ENCODE measurements at regions not wholly inside any gene's neighbourhood (a gene's known extent, or its start where the extent isn't known, plus 50 kb on each side); places are given as distances from the start of the nearest gene placed in this dataset.
A peak's percentile ranks its signal among the peaks of the same experiment; 100 is the strongest.

- no peak overlapping the region for H4K5ac ChIP-seq (ENCODE audit: low read length)
- no peaks in the 10 kb centered on the region for H3K27me3 ChIP-seq (ENCODE audit: insufficient read depth, low read length, poor library complexity)
- H3K9ac ChIP-seq (ENCODE audit: low read length): no peak overlapping the region
- H3K18ac ChIP-seq (ENCODE audit: low read length): no peak overlapping the region
- no peaks in the 10 kb centered on the region for H3K79me1 ChIP-seq (ENCODE audit: low read length)
- H2BK15ac ChIP-seq (replicated peaks; ENCODE audit: low read depth): no peak overlapping the region
- H2BK120ac ChIP-seq (ENCODE audit: low read depth, low read length): no peak overlapping the region
- H3K23ac ChIP-seq (ENCODE audit: low read length): no peak overlapping the region
- no peak overlapping the region for H3K56ac ChIP-seq (ENCODE audit: low read length)
- H3K4me2 ChIP-seq (ENCODE audit: low read length): no peak overlapping the region
- no peak overlapping the region for H3K4me3 ChIP-seq (ENCODE audit: low read length)
- no peak overlapping the region for H2AK5ac ChIP-seq (ENCODE audit: low read length)
- H4K8ac ChIP-seq (ENCODE audit: low read depth, low read length): no peak overlapping the region
- H3K4me1 ChIP-seq (ENCODE audit: control insufficient read depth, low read depth, low read length): no peaks in the 10 kb centered on the region
- H3K36me3 ChIP-seq (ENCODE audit: control insufficient read depth, insufficient read depth, low read length): no peaks in the 10 kb centered on the region
- no peaks in the 10 kb centered on the region for H3K79me2 ChIP-seq (ENCODE audit: control insufficient read depth, insufficient read depth, low read length)
- no peak overlapping the region for H3K4ac ChIP-seq (ENCODE audit: low read depth, low read length)
- no CpG with 5 or more reads among the region's 1 CpG for WGBS (ENCODE audit: extremely low coverage, insufficient coverage, low lambda C conversion rate)
- DNase-seq: no peak
- no peak overlapping the region for H3K27ac ChIP-seq (ENCODE audit: low read depth, low read length)
- H2BK5ac ChIP-seq (ENCODE audit: low read length): no peak overlapping the region
Observed at GRCh38 chr12:89983622-89984021, 275.0 kb upstream of the ATP2B1 start.

GRCh38 chr12:89980236-89980635 is 271.6 kb upstream of the ATP2B1 start:
- Histone ChIP-seq H3K4me2 (ENCODE audit: low read length) (no peak overlapping the region), H3K18ac (ENCODE audit: low read length) (no peak overlapping the region), H3K79me1 (ENCODE audit: low read length) (no peaks in the 10 kb centered on the region), H3K79me2 (ENCODE audit: control insufficient read depth, insufficient read depth, low read length) (no peaks in the 10 kb centered on the region), H3K36me3 (ENCODE audit: control insufficient read depth, insufficient read depth, low read length) (no peaks in the 10 kb centered on the region), H3K23ac (ENCODE audit: low read length) (no peak overlapping the region), H2BK5ac (ENCODE audit: low read length) (no peak overlapping the region), H4K8ac (ENCODE audit: low read depth, low read length) (no peak overlapping the region), H3K4ac (ENCODE audit: low read depth, low read length) (no peak overlapping the region), H3K4me3 (ENCODE audit: low read length) (no peak overlapping the region), H4K5ac (ENCODE audit: low read length) (no peak overlapping the region), H2AK5ac (ENCODE audit: low read length) (no peak overlapping the region), H2BK120ac (ENCODE audit: low read depth, low read length) (no peak overlapping the region), H3K56ac (ENCODE audit: low read length) (no peak overlapping the region), H3K27me3 (ENCODE audit: insufficient read depth, low read length, poor library complexity) (no peaks in the 10 kb centered on the region), H3K9ac (ENCODE audit: low read length) (no peak overlapping the region), H2BK15ac (replicated peaks; ENCODE audit: low read depth) (no peak overlapping the region), H3K27ac (ENCODE audit: low read depth, low read length) (no peak overlapping the region), H3K4me1 (ENCODE audit: control insufficient read depth, low read depth, low read length) (no peaks in the 10 kb centered on the region)
- DNase-seq: no peak
- WGBS (ENCODE audit: extremely low coverage, insufficient coverage, low lambda C conversion rate): no CpG with 5 or more reads among the region's 3 CpGs

GRCh38 chr12:89977405-89978085 is 268.9 kb upstream of the ATP2B1 start:
- Histone ChIP-seq H2AK5ac (ENCODE audit: low read length) (no peak overlapping the region), H4K8ac (ENCODE audit: low read depth, low read length) (no peak overlapping the region), H3K27ac (ENCODE audit: low read depth, low read length) (no peak overlapping the region), H2BK15ac (replicated peaks; ENCODE audit: low read depth) (no peak overlapping the region), H2BK120ac (ENCODE audit: low read depth, low read length) (no peak overlapping the region), H3K4me2 (ENCODE audit: low read length) (no peak overlapping the region), H3K9ac (ENCODE audit: low read length) (no peak overlapping the region), H3K79me2 (ENCODE audit: control insufficient read depth, insufficient read depth, low read length) (no peaks in the 10 kb centered on the region), H3K56ac (ENCODE audit: low read length) (no peak overlapping the region), H3K27me3 (ENCODE audit: insufficient read depth, low read length, poor library complexity) (no peaks in the 10 kb centered on the region), H3K18ac (ENCODE audit: low read length) (no peak overlapping the region), H3K23ac (ENCODE audit: low read length) (no peak overlapping the region), H3K36me3 (ENCODE audit: control insufficient read depth, insufficient read depth, low read length) (no peaks in the 10 kb centered on the region), H4K5ac (ENCODE audit: low read length) (no peak overlapping the region), H3K4ac (ENCODE audit: low read depth, low read length) (no peak overlapping the region), H2BK5ac (ENCODE audit: low read length) (no peak overlapping the region), H3K4me1 (ENCODE audit: control insufficient read depth, low read depth, low read length) (no peaks in the 10 kb centered on the region), H3K79me1 (ENCODE audit: low read length) (no peaks in the 10 kb centered on the region), H3K4me3 (ENCODE audit: low read length) (no peak overlapping the region)
- WGBS (ENCODE audit: extremely low coverage, insufficient coverage, low lambda C conversion rate): no CpG with 5 or more reads among the region's 10 CpGs
- DNase-seq: no peak

GRCh38 chr12:89976866-89977265 is 268.2 kb upstream of the ATP2B1 start:
- Histone ChIP-seq H2BK5ac (ENCODE audit: low read length) (no peak overlapping the region), H3K79me2 (ENCODE audit: control insufficient read depth, insufficient read depth, low read length) (no peaks in the 10 kb centered on the region), H3K27me3 (ENCODE audit: insufficient read depth, low read length, poor library complexity) (no peaks in the 10 kb centered on the region), H3K27ac (ENCODE audit: low read depth, low read length) (no peak overlapping the region), H3K18ac (ENCODE audit: low read length) (no peak overlapping the region), H2AK5ac (ENCODE audit: low read length) (no peak overlapping the region), H2BK15ac (replicated peaks; ENCODE audit: low read depth) (no peak overlapping the region), H3K4ac (ENCODE audit: low read depth, low read length) (no peak overlapping the region), H3K36me3 (ENCODE audit: control insufficient read depth, insufficient read depth, low read length) (no peaks in the 10 kb centered on the region), H4K8ac (ENCODE audit: low read depth, low read length) (no peak overlapping the region), H3K79me1 (ENCODE audit: low read length) (no peaks in the 10 kb centered on the region), H3K4me3 (ENCODE audit: low read length) (no peak overlapping the region), H3K23ac (ENCODE audit: low read length) (no peak overlapping the region), H3K9ac (ENCODE audit: low read length) (no peak overlapping the region), H2BK120ac (ENCODE audit: low read depth, low read length) (no peak overlapping the region), H4K5ac (ENCODE audit: low read length) (no peak overlapping the region), H3K4me1 (ENCODE audit: control insufficient read depth, low read depth, low read length) (no peaks in the 10 kb centered on the region), H3K56ac (ENCODE audit: low read length) (no peak overlapping the region), H3K4me2 (ENCODE audit: low read length) (no peak overlapping the region)
- no peak for DNase-seq
- WGBS (ENCODE audit: extremely low coverage, insufficient coverage, low lambda C conversion rate): no CpG with 5 or more reads among the region's 4 CpGs

GRCh38 chr12:89975574-89975973 is 266.9 kb upstream of the ATP2B1 start:
- Histone ChIP-seq H3K36me3 (ENCODE audit: control insufficient read depth, insufficient read depth, low read length) (no peaks in the 10 kb centered on the region), H2BK5ac (ENCODE audit: low read length) (no peak overlapping the region), H3K9ac (ENCODE audit: low read length) (no peak overlapping the region), H3K79me2 (ENCODE audit: control insufficient read depth, insufficient read depth, low read length) (no peaks in the 10 kb centered on the region), H4K5ac (ENCODE audit: low read length) (no peak overlapping the region), H3K79me1 (ENCODE audit: low read length) (no peaks in the 10 kb centered on the region), H3K4me3 (ENCODE audit: low read length) (no peak overlapping the region), H3K4me1 (ENCODE audit: control insufficient read depth, low read depth, low read length) (no peaks in the 10 kb centered on the region), H2AK5ac (ENCODE audit: low read length) (no peak overlapping the region), H2BK15ac (replicated peaks; ENCODE audit: low read depth) (no peak overlapping the region), H3K4me2 (ENCODE audit: low read length) (no peak overlapping the region), H3K23ac (ENCODE audit: low read length) (no peak overlapping the region), H3K18ac (ENCODE audit: low read length) (no peak overlapping the region), H3K4ac (ENCODE audit: low read depth, low read length) (no peak overlapping the region), H2BK120ac (ENCODE audit: low read depth, low read length) (no peak overlapping the region), H3K56ac (ENCODE audit: low read length) (no peak overlapping the region), H4K8ac (ENCODE audit: low read depth, low read length) (no peak overlapping the region), H3K27ac (ENCODE audit: low read depth, low read length) (no peak overlapping the region), H3K27me3 (ENCODE audit: insufficient read depth, low read length, poor library complexity) (no peaks in the 10 kb centered on the region)
- no CpG with 5 or more reads among the region's 4 CpGs for WGBS (ENCODE audit: extremely low coverage, insufficient coverage, low lambda C conversion rate)
- DNase-seq: no peak

- Histone ChIP-seq H3K4me3 (ENCODE audit: low read length) (no peak overlapping the region), H3K79me2 (ENCODE audit: control insufficient read depth, insufficient read depth, low read length) (no peaks in the 10 kb centered on the region), H3K4me1 (ENCODE audit: control insufficient read depth, low read depth, low read length) (no peaks in the 10 kb centered on the region), H3K9ac (ENCODE audit: low read length) (no peak overlapping the region), H3K27ac (ENCODE audit: low read depth, low read length) (no peak overlapping the region), H3K27me3 (ENCODE audit: insufficient read depth, low read length, poor library complexity) (no peaks in the 10 kb centered on the region), H3K4me2 (ENCODE audit: low read length) (no peak overlapping the region), H3K36me3 (ENCODE audit: control insufficient read depth, insufficient read depth, low read length) (no peaks in the 10 kb centered on the region), H2BK120ac (ENCODE audit: low read depth, low read length) (no peak overlapping the region), H2AK5ac (ENCODE audit: low read length) (no peak overlapping the region), H3K23ac (ENCODE audit: low read length) (no peak overlapping the region), H2BK5ac (ENCODE audit: low read length) (no peak overlapping the region), H2BK15ac (replicated peaks; ENCODE audit: low read depth) (no peak overlapping the region), H3K18ac (ENCODE audit: low read length) (no peak overlapping the region), H3K56ac (ENCODE audit: low read length) (no peak overlapping the region), H4K8ac (ENCODE audit: low read depth, low read length) (no peak overlapping the region), H4K5ac (ENCODE audit: low read length) (no peak overlapping the region), H3K79me1 (ENCODE audit: low read length) (no peaks in the 10 kb centered on the region), H3K4ac (ENCODE audit: low read depth, low read length) (no peak overlapping the region)
- DNase-seq: peak; percentile 13
Observed at GRCh38 chr12:89971880-89972279, 263.2 kb upstream of the ATP2B1 start.

All from mesendoderm (in vitro differentiated cells).